NB4 (cell line): ENCODE measurements at regions not wholly inside any gene's neighbourhood (a gene's known extent, or its start where the extent isn't known, plus 50 kb on each side); places are given as distances from the start of the nearest gene placed in this dataset.

Experiments
- DNase-seq: peaks from one replicate; pipeline ENCODE4 v3.0.0; 2010; ENCODE audit warnings: low read depth
- H3K4me3 ChIP-seq: one replicate; pipeline ENCODE4 v1.5.1; 2011; ENCODE audit warnings: mild to moderate bottlenecking, low read depth, low read length, moderate library complexity
- CTCF ChIP-seq: IDR thresholded peaks from one replicate; pipeline ENCODE4 v1.5.1; 2012; ENCODE audit warnings: low read depth, low read length
- MAX ChIP-seq: IDR thresholded peaks from 2 replicates; pipeline ENCODE4 v1.6.1; 2011; ENCODE audit warnings: low read depth, low read length
- MYC ChIP-seq: IDR thresholded peaks from 2 replicates; pipeline ENCODE4 v1.6.1; 2011; ENCODE audit warnings: low read depth, low read length
- POLR2A ChIP-seq: IDR thresholded peaks from 2 replicates; pipeline ENCODE4 v1.6.1; 2011; ENCODE audit warnings: mild to moderate bottlenecking; ENCODE audit not compliant: insufficient read length; ENCODE audit errors: extremely low read depth

GRCh38 chr13:59475911-59476310 is 687.8 kb downstream of the DIAPH3 start:
- DNase-seq, result no peak
- H3K4me3 ChIP-seq, result no peak overlapping the region
- no peak for TF ChIP-seq CTCF
- no peak for TF ChIP-seq MAX
- TF ChIP-seq MYC, result no peak

GRCh38 chr13:59476366-59476765 is 687.4 kb downstream of the DIAPH3 start:
- no peak for DNase-seq
- H3K4me3 ChIP-seq, result no peak overlapping the region
- TF ChIP-seq POLR2A, result no peak
- TF ChIP-seq CTCF, result no peak
- TF ChIP-seq MAX, result no peak
- no peak for TF ChIP-seq MYC

- no peak overlapping the region for H3K4me3 ChIP-seq
- DNase-seq, result peak; percentile 7
- TF ChIP-seq POLR2A (no peak), CTCF (peak; percentile 27)
These were observed 686.7 kb downstream of the DIAPH3 start for GRCh38 chr13:59477011-59477410.

GRCh38 chr13:59478908-59479307 is 684.8 kb downstream of the DIAPH3 start:
- TF ChIP-seq CTCF (no peak), MAX (no peak), MYC (no peak), POLR2A (no peak)
- no peak overlapping the region for H3K4me3 ChIP-seq
- DNase-seq, result no peak

- no peak overlapping the region for H3K4me3 ChIP-seq
- DNase-seq, result no peak
- TF ChIP-seq MAX (no peak), POLR2A (no peak), CTCF (no peak), MYC (no peak)
These were observed 684.1 kb downstream of the DIAPH3 start for GRCh38 chr13:59479629-59480028.

GRCh38 chr13:59480396-59481259 is 683.1 kb downstream of the DIAPH3 start:
- no peak overlapping the region for H3K4me3 ChIP-seq
- no peak for TF ChIP-seq MAX
- no peak for TF ChIP-seq CTCF
- TF ChIP-seq POLR2A, result no peak
- TF ChIP-seq MYC, result no peak
- no peak for DNase-seq
